ENCODE measurements at regions not wholly inside any gene's neighbourhood (a gene's known extent, or its start where the extent isn't known, plus 50 kb on each side); places are given as distances from the start of the nearest gene placed in this dataset.

DNA sequence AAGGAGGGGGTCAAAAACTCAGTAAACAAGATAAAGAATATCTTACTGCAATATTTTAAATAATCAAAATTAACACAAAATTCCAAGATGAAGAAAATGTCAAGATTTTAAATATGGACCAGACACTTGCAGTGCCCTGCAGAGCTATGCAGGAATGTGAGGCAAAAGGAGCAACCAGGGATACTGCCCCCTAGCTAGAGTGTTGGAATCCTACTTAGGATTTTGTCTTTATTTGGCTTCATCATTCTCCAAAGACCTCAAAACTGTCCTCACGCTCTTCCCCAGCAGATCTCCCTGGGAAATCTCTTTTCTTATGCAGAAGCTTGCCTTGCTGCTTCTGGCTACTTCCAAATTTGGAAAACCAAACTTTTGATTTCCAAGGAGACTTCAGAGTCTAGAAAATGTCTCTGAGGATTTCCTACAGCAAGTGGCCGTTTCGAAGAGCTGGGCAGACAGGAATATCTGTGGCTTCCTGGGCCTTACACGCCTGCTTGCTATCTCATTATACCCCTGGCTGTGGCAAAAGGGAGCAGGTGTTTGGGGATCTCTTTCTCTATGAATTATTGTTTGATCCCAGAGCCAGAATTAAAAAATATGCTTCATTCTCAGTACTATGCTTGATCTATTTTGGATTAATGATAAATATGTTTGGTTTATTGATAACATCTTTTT, 232.2 kb upstream of the BMPER start:
- Histone ChIP-seq H3K27ac (no peak overlapping the region), H3K9me3 (no peaks in the 10 kb centered on the region), H3K4me3 (no peak overlapping the region), H3K4me1 (ENCODE audit: control insufficient read depth in 1 of 2, low read depth in 2 of 2) (no peaks in the 10 kb centered on the region), H3K27me3 (replicated peaks; ENCODE audit: insufficient read depth) (no peaks in the 10 kb centered on the region), H3K36me3 (no peaks in the 10 kb centered on the region)
- ATAC-seq (ENCODE audit: insufficient number of reproducible peaks, low FRiP score, low read depth) (no peak), DNase-seq (ENCODE audit: low spot score) (no peak)
- TF ChIP-seq, protein P1, sequence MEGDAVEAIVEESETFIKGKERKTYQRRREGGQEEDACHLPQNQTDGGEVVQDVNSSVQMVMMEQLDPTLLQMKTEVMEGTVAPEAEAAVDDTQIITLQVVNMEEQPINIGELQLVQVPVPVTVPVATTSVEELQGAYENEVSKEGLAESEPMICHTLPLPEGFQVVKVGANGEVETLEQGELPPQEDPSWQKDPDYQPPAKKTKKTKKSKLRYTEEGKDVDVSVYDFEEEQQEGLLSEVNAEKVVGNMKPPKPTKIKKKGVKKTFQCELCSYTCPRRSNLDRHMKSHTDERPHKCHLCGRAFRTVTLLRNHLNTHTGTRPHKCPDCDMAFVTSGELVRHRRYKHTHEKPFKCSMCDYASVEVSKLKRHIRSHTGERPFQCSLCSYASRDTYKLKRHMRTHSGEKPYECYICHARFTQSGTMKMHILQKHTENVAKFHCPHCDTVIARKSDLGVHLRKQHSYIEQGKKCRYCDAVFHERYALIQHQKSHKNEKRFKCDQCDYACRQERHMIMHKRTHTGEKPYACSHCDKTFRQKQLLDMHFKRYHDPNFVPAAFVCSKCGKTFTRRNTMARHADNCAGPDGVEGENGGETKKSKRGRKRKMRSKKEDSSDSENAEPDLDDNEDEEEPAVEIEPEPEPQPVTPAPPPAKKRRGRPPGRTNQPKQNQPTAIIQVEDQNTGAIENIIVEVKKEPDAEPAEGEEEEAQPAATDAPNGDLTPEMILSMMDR (IDR thresholded peaks at IDR 0.05) = no peak

DNA sequence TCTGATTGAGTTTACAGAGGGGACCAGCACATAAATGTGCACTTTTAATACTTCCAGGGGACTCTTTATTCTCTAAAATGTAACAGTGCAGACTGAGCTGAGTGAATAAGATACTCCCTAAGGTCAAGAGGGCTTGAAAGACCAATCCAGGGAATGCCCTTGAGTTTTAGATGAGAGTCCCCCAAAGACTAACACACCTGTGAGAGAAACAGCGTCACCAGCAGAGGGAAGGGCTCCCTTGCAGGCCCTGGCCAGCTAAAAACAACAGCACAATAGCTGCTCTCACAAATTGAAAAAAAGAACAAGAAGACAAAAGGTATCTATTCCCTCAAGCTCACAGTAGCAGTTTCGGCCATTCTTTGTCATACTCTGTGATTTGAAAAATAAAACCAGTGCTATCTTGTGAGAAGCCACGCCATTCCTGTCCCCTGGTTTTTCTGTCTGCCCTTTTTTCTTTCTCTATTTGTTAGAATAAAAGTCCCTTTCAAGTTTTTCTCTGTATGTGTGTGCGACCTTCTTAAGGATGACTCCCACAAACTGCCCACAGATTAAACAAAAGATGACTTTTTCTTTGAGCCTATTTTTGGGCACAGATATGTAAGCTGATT, 230.4 kb upstream of the BMPER start:
- ATAC-seq (ENCODE audit: insufficient number of reproducible peaks, low FRiP score, low read depth) (no peak), DNase-seq (ENCODE audit: low spot score) (no peak)
- Histone ChIP-seq H3K9me3 (no peaks in the 10 kb centered on the region), H3K36me3 (no peaks in the 10 kb centered on the region), H3K4me3 (no peak overlapping the region), H3K4me1 (ENCODE audit: control insufficient read depth in 1 of 2, low read depth in 2 of 2) (no peaks in the 10 kb centered on the region), H3K27ac (no peak overlapping the region), H3K27me3 (replicated peaks; ENCODE audit: insufficient read depth) (no peaks in the 10 kb centered on the region)
- TF ChIP-seq, protein P1 (IDR thresholded peaks at IDR 0.05) = no peak

DNA sequence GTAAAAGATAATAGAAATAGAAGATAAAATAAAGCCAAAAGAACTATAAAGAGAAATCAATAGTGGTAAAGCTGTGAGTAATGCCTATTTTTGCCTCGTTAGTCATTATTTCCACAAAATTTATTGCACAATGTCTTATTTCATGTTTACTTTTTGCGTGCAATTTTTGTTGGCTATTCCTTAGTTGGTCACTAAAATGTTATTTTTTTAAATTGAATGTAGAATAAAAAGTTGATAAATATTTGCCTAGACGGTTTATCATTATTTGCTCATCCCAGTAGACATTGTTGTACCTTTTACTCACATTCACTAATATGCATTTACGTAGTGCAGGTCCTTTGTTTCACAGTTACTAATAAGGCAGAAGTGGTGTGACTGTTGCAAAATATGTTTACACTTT, 227.8 kb upstream of the BMPER start:
- H3K36me3 ChIP-seq = no peaks in the 10 kb centered on the region
- H3K4me3 ChIP-seq = no peak overlapping the region
- TF ChIP-seq, protein P1 (IDR thresholded peaks at IDR 0.05) = no peak
- H3K27me3 ChIP-seq (replicated peaks; ENCODE audit: insufficient read depth) = no peaks in the 10 kb centered on the region
- H3K27ac ChIP-seq = no peak overlapping the region
- no peaks in the 10 kb centered on the region for H3K4me1 ChIP-seq (ENCODE audit: control insufficient read depth in 1 of 2, low read depth in 2 of 2)
- H3K9me3 ChIP-seq = no peaks in the 10 kb centered on the region
- no peak for ATAC-seq (ENCODE audit: insufficient number of reproducible peaks, low FRiP score, low read depth)
- DNase-seq (ENCODE audit: low spot score) = no peak

DNA sequence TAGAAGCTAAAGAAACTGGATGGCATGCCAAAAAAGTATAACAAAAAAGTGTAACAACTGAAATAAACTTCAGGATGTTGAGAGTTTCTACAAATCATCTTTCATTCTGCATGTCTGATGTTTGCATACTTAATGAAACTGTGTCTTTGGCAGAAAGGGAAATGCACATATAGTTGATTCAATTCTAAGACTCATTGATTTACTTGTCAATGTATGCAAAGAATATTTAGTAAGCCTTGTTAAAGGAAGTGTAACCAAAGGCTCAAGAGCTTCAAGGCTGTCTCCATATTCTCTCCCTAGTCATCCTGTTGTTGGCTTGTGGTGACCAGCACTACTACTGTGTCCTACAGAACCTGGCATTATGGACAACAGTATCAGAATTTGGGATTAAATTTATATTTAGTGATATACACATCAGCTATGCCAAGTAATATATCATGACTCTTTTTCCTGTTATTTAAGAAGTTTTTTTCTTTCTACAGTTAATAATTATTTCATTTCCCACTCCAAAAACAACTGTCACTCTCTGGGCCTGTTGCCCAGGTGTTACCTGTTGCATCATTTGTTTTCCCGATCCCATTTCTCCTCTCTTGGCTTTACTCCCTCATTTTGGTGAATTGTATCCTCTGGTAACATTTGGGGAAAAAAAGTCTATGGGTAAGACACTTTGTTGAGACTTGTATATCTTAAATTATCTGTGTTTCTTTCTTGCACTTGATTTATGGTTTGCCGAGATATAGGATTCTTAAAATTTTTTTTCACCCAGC, 226.6 kb upstream of the BMPER start:
- H3K27me3 ChIP-seq (replicated peaks; ENCODE audit: insufficient read depth) = no peaks in the 10 kb centered on the region
- H3K4me1 ChIP-seq (ENCODE audit: control insufficient read depth in 1 of 2, low read depth in 2 of 2) = no peaks in the 10 kb centered on the region
- no peak for DNase-seq (ENCODE audit: low spot score)
- ATAC-seq (ENCODE audit: insufficient number of reproducible peaks, low FRiP score, low read depth) = no peak
- TF ChIP-seq, protein P1 (IDR thresholded peaks at IDR 0.05) = no peak
- H3K27ac ChIP-seq = no peak overlapping the region
- no peak overlapping the region for H3K4me3 ChIP-seq
- H3K9me3 ChIP-seq = no peaks in the 10 kb centered on the region
- no peaks in the 10 kb centered on the region for H3K36me3 ChIP-seq

DNA sequence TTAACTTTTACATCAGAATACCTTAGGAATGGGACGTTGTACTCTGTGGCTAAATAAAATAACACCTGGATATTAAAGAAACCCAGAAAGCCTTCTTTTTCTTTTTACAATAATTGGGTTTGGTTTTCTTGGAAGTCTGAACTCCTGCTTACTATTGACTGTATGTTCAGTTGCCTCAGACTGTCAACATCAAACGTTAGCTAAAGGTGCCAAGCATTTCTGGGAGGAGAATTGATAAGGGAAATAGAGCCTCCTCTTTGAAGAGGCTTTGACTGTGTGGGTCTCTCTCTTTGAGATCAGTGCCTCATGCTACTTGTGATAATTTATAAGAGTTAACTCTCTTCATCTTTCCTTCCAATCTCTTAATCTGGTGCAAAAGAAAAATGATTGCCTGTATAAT, 224.7 kb upstream of the BMPER start:
- Histone ChIP-seq H3K9me3 (no peaks in the 10 kb centered on the region), H3K36me3 (no peaks in the 10 kb centered on the region), H3K4me1 (ENCODE audit: control insufficient read depth in 1 of 2, low read depth in 2 of 2) (no peaks in the 10 kb centered on the region), H3K4me3 (no peak overlapping the region), H3K27me3 (replicated peaks; ENCODE audit: insufficient read depth) (no peaks in the 10 kb centered on the region), H3K27ac (no peak overlapping the region)
- DNase-seq (ENCODE audit: low spot score) = no peak
- TF ChIP-seq, protein P1 (IDR thresholded peaks at IDR 0.05) = no peak
- no peak for ATAC-seq (ENCODE audit: insufficient number of reproducible peaks, low FRiP score, low read depth)

All from thoracic aorta (tissue), 2 donors.